Heart left ventricle (tissue), 13 donors: ENCODE measurements at regions not wholly inside any gene's neighbourhood (a gene's known extent, or its start where the extent isn't known, plus 50 kb on each side); places are given as distances from the start of the nearest gene placed in this dataset.

Experiments used
- POLR2A ChIP-seq, 2 donors: fragments of 450-650 bp; IDR thresholded peaks; one replicate each; pipeline ENCODE4 v1.6.1; 2017; ENCODE audit warnings: antibody characterized with exemption in 2 of 2, mild to moderate bottlenecking in 2 of 2, moderate library complexity in 2 of 2
- TF ChIP-seq, protein P1 (sequence below), 12 donors: fragments of 200-600 bp; sonication (generic) in 4 of 12; IDR thresholded peaks; one replicate each; pipeline versions ENCODE4 v1.5.0 to v1.8.0; 2018 to 2022; ENCODE audit warnings: antibody characterized with exemption in 12 of 12, mild to moderate bottlenecking in 5 of 12
- donor health status: ischemic (EF 13 %, LVEDD 7.1; RV severe dilation, severe dysfunction).
- donor health status: DM: no; HTN: yes; CAD: no.
- donor health status: DM: no; HTN: no; CAD: no.
- donor health status: ischemic (EF 25% LVEDD 6.9; RV normal size, moderate dysfunction).
- donor health status: ischemic (EF 25% LVEDD 5.7; RV mildly dilated, moderate dysfunction).
- donor health status: ischemic (EF 35%, LVEDD 5.7; RV mildly dilated, moderate dysfunction).
- donor health status: nonischemic (EF 11% LVEDD 7.7; RV severe dilation, severe dysfunction).
- donor health status: DM: yes; HTN: yes; CAD: no.
- donor health status: PGD.
- donor health status: ischemic (EF 29% LVEDD 5.4; RV normal size, mild dysfunction).
- donor health status: nonischemic (EF 23%, LVEDD 6.1; RV moderate dilation, normal function).

- TF ChIP-seq, protein P1, sequence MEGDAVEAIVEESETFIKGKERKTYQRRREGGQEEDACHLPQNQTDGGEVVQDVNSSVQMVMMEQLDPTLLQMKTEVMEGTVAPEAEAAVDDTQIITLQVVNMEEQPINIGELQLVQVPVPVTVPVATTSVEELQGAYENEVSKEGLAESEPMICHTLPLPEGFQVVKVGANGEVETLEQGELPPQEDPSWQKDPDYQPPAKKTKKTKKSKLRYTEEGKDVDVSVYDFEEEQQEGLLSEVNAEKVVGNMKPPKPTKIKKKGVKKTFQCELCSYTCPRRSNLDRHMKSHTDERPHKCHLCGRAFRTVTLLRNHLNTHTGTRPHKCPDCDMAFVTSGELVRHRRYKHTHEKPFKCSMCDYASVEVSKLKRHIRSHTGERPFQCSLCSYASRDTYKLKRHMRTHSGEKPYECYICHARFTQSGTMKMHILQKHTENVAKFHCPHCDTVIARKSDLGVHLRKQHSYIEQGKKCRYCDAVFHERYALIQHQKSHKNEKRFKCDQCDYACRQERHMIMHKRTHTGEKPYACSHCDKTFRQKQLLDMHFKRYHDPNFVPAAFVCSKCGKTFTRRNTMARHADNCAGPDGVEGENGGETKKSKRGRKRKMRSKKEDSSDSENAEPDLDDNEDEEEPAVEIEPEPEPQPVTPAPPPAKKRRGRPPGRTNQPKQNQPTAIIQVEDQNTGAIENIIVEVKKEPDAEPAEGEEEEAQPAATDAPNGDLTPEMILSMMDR (IDR thresholded peaks at IDR 0.05): no peak
- TF ChIP-seq POLR2A (IDR thresholded peaks at IDR 0.05): no peak
Observed at GRCh38 chr18:45437366-45437765, 177.9 kb upstream of the SLC14A2 start.
